Endothelial cell of umbilical vein (primary cell): ENCODE measurements at regions not wholly inside any gene's neighbourhood (a gene's known extent, or its start where the extent isn't known, plus 50 kb on each side); places are given as distances from the start of the nearest gene placed in this dataset.

Experiments
- BruUV-seq: library from RNA; stranded (reverse); fragments of 400-500 nt; replicated peaks from 2 replicates; lab custom pipeline; 2021; lab: Mats Ljungman, UMichigan
- CTCF ChIA-PET: fragments of 300-600, 350-600 bp; sonication (Branson Sonifier 250); formaldehyde crosslinking; loops from one replicate; lab custom pipeline; 2021; ENCODE audit warnings: antibody characterized with exemption, inconsistent platforms; lab: Charles Lee
- POLR2A ChIA-PET: fragments of 300-600, 350-600 bp; sonication (Branson Sonifier 250); formaldehyde crosslinking; loops from one replicate; lab custom pipeline; 2021; ENCODE audit warnings: antibody characterized with exemption, inconsistent platforms; lab: Charles Lee
- DNase-seq: peaks from one replicate; pipeline ENCODE4 v3.0.0-alpha.2; 2011; ENCODE audit warnings: low read depth, low spot score
- FAIRE-seq: peaks from 2 replicates; lab custom pipeline; 2011; peaks lifted over from hg19 to GRCh38; lab: Jason Lieb, UNC
- H2AFZ ChIP-seq: 2 replicates; pipeline ENCODE4 v1.6.0; 2012; ENCODE audit warnings: low read depth, low read length, control low read depth, inconsistent platforms
- H3K27ac ChIP-seq: 2 replicates; pipeline ENCODE4 v1.5.1; 2011; ENCODE audit warnings: low read depth, mild to moderate bottlenecking, control low read depth, low read length, moderate library complexity; ENCODE audit not compliant: insufficient read depth
- H3K27me3 ChIP-seq, 2 experiments: 2 replicates each; pipeline versions ENCODE4 v1.6.0 to v1.6.1; 2011; ENCODE audit warnings: low read length in 2 of 2, mixed read lengths in 1 of 2; ENCODE audit not compliant: control insufficient read depth in 2 of 2, insufficient read depth in 2 of 2
- H3K36me3 ChIP-seq, 2 experiments: 2 replicates in 1 of 2; 3 replicates in 1 of 2; pipeline ENCODE4 v1.5.1; 2011; ENCODE audit warnings: low read length in 2 of 2, mild to moderate bottlenecking in 1 of 2, moderate library complexity in 1 of 2; ENCODE audit not compliant: control insufficient read depth in 2 of 2, insufficient read depth in 2 of 2; ENCODE audit errors: extremely low read depth in 1 of 2
- H3K4me1 ChIP-seq: 3 replicates; pipeline ENCODE4 v1.5.1; 2011; ENCODE audit warnings: mild to moderate bottlenecking, low read length; ENCODE audit not compliant: control insufficient read depth, insufficient read depth; ENCODE audit errors: extremely low read depth
- H3K4me2 ChIP-seq: 2 replicates; pipeline ENCODE4 v1.6.1; 2011; ENCODE audit warnings: low read length, control low read depth, mixed read lengths; ENCODE audit not compliant: insufficient read depth
- H3K4me3 ChIP-seq, 3 experiments: fragments of 200-600 bp in 1 of 3; sonication (generic), shearing (Covaris generic) in 1 of 3; replicated peaks in 1 of 3; 2 replicates each; pipeline ENCODE4 v1.5.1; 2011 to 2016; ENCODE audit warnings: control low read depth in 3 of 3, low read length in 3 of 3, mild to moderate bottlenecking in 2 of 3, inconsistent platforms in 1 of 3, low read depth in 1 of 3, moderate library complexity in 1 of 3; ENCODE audit not compliant: insufficient read depth in 1 of 3
- H3K79me2 ChIP-seq: 2 replicates; pipeline ENCODE4 v1.6.0; 2012; ENCODE audit warnings: low read length, inconsistent platforms; ENCODE audit not compliant: control insufficient read depth, insufficient read depth
- H3K9ac ChIP-seq: replicated peaks from 2 replicates; pipeline ENCODE3; 2011; ENCODE audit warnings: low read length, control low read depth; ENCODE audit not compliant: insufficient read depth; ENCODE audit errors: extremely low read depth
- H3K9me1 ChIP-seq: replicated peaks from 3 replicates; pipeline ENCODE4 v1.6.0; 2011; ENCODE audit warnings: mild to moderate bottlenecking, low read length; ENCODE audit not compliant: control insufficient read depth, insufficient read depth; ENCODE audit errors: extremely low read depth
- H3K9me3 ChIP-seq: replicated peaks from 2 replicates; pipeline ENCODE4 v1.5.1; 2012; ENCODE audit warnings: low read length, inconsistent platforms; ENCODE audit not compliant: control insufficient read depth, insufficient read depth
- H4K20me1 ChIP-seq: replicated peaks from 2 replicates; pipeline ENCODE3; 2011; ENCODE audit warnings: mild to moderate bottlenecking, low read length; ENCODE audit not compliant: control insufficient read depth, insufficient read depth; ENCODE audit errors: extremely low read depth
- EZH2 ChIP-seq: IDR thresholded peaks from 2 replicates; pipeline ENCODE4 v1.6.1; 2012; ENCODE audit warnings: borderline replicate concordance, low read depth, mild to moderate bottlenecking, moderate library complexity, low read length, inconsistent platforms; ENCODE audit not compliant: severe bottlenecking
- FOS ChIP-seq: IDR thresholded peaks from 2 replicates; pipeline ENCODE4 v1.6.1; 2011; ENCODE audit warnings: mild to moderate bottlenecking, low read length, moderate library complexity, borderline replicate concordance; ENCODE audit not compliant: insufficient read depth
- GATA2 ChIP-seq: IDR thresholded peaks from 2 replicates; pipeline ENCODE4 v1.7.0; 2011; ENCODE audit warnings: low read depth, mild to moderate bottlenecking, moderate library complexity, mixed read lengths, low read length; ENCODE audit not compliant: insufficient read length, insufficient read depth
- JUN ChIP-seq: IDR thresholded peaks from 2 replicates; pipeline ENCODE4 v1.6.1; 2011; ENCODE audit warnings: borderline replicate concordance, low read depth; ENCODE audit not compliant: insufficient read length, insufficient read depth
- MYC ChIP-seq: IDR thresholded peaks from one replicate; pipeline ENCODE4 v1.6.1; 2011; ENCODE audit warnings: mild to moderate bottlenecking, low read depth, low read length
- POLR2A ChIP-seq: IDR thresholded peaks from 2 replicates; pipeline ENCODE4 v1.6.1; 2012; ENCODE audit warnings: low read depth, mild to moderate bottlenecking, control low read depth, low read length
- POLR2AphosphoS5 ChIP-seq: IDR thresholded peaks from 2 replicates; pipeline ENCODE4 v1.6.1; 2012; ENCODE audit warnings: low read depth, mild to moderate bottlenecking, control low read depth, low read length, moderate library complexity; ENCODE audit not compliant: insufficient read depth
- dilution Hi-C: fragments of 300-500 bp; cut with MboI; formaldehyde crosslinking; loops from one replicate; pipeline ENCODE4 v1.15.0; 2019; ENCODE audit warnings: low sequenced_read_pairs; ENCODE audit not compliant: extremely low pct_ligation_motif_present
- intact Hi-C: fragments of 100-400 bp; cut with micrococcal nuclease; formaldehyde crosslinking; loops from one replicate; pipeline ENCODE4 v1.10.0; 2022
- TF ChIP-seq, protein P1 (sequence below): IDR thresholded peaks from 2 replicates; pipeline ENCODE4 v1.6.1; 2011; ENCODE audit not compliant: insufficient read depth, insufficient read length
- TF ChIP-seq, protein P2 (sequence below), 2 donors: IDR thresholded peaks; 1 replicate in 1 of 2; 2 replicates in 1 of 2; pipeline ENCODE4 v1.5.1; 2011; ENCODE audit warnings: low read length in 2 of 2, mild to moderate bottlenecking in 2 of 2, moderate library complexity in 2 of 2, control low read depth in 1 of 2, inconsistent platforms in 1 of 2, low read depth in 1 of 2; ENCODE audit not compliant: insufficient read depth in 1 of 2; ENCODE audit errors: extremely low read depth in 1 of 2

DNA sequence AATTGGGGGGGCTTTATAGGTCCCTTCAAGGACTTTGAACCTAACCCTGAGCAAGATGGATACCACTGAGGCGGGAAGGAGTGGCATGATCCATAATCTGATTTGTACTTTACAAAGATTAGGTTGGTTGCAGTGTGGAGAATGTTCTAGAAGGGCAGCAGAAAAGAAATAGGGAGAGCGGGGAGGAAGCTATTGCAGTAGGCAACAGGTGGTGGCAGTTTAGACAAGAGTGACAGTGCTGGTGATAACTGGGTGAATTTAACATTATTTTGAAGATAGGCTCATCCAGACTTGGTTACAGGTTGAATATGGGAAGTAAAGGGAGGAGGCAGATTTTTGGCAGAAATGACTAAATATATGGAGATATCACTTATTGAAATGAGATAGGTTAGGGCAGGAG is 179.9 kb upstream of the CADM1 start:
- no peaks in the 10 kb centered on the region for H3K36me3 ChIP-seq
- intact Hi-C loops (no loop called here), dilution Hi-C loops (no loop called here)
- DNase-seq, result no peak
- H3K27ac ChIP-seq, result no peak overlapping the region
- BruUV-seq, result no TSS peak
- H3K27me3 ChIP-seq, result no peaks in the 10 kb centered on the region
- ChIA-PET CTCF (no interaction called here), POLR2A (no interaction called here)
- H3K79me2 ChIP-seq, result no peaks in the 10 kb centered on the region
- TF ChIP-seq, protein P1, sequence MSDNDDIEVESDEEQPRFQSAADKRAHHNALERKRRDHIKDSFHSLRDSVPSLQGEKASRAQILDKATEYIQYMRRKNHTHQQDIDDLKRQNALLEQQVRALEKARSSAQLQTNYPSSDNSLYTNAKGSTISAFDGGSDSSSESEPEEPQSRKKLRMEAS, result no peak
- TF ChIP-seq POLR2A (no peak), POLR2AphosphoS5 (no peak), JUN (no peak), FOS (no peak)
- TF ChIP-seq, protein P2, sequence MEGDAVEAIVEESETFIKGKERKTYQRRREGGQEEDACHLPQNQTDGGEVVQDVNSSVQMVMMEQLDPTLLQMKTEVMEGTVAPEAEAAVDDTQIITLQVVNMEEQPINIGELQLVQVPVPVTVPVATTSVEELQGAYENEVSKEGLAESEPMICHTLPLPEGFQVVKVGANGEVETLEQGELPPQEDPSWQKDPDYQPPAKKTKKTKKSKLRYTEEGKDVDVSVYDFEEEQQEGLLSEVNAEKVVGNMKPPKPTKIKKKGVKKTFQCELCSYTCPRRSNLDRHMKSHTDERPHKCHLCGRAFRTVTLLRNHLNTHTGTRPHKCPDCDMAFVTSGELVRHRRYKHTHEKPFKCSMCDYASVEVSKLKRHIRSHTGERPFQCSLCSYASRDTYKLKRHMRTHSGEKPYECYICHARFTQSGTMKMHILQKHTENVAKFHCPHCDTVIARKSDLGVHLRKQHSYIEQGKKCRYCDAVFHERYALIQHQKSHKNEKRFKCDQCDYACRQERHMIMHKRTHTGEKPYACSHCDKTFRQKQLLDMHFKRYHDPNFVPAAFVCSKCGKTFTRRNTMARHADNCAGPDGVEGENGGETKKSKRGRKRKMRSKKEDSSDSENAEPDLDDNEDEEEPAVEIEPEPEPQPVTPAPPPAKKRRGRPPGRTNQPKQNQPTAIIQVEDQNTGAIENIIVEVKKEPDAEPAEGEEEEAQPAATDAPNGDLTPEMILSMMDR (IDR thresholded peaks at IDR 0.05; ENCODE audit: extremely low read depth in 1 of 2, insufficient read depth in 1 of 2, low read depth in 1 of 2, low read length in 2 of 2), result no peak
- no peaks in the 10 kb centered on the region for H3K4me1 ChIP-seq
- H3K4me2 ChIP-seq, result no peak overlapping the region
- no peak overlapping the region for H3K4me3 ChIP-seq
- FAIRE-seq, result no peak
- no peaks in the 10 kb centered on the region for H3K9me3 ChIP-seq
- H2AFZ ChIP-seq, result no peak overlapping the region
- H3K9ac ChIP-seq, result no peak overlapping the region
- H3K9me1 ChIP-seq, result no peaks in the 10 kb centered on the region
- H4K20me1 ChIP-seq, result no peaks in the 10 kb centered on the region

DNA sequence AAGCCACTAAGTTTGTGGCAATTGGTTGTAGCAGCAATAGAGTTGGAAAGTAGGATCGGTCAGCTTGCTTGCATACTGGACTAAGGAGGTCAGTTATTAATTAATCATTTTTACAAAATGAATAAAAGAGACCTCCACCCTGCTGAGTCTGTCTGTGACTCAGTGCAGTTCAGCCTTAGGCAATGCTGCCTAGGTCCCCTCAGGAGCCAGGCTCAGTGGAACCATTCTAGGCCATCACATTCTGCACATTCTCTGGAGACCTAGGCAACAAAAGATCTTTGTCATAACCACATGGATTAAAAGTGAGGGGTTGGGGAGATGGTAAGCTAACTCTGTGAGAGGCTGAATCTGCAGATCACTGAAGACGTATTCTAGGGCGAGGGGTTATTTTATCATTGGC is 178.7 kb upstream of the CADM1 start:
- Histone ChIP-seq H3K4me3 (no peak overlapping the region), H3K4me2 (no peak overlapping the region), H3K27ac (no peak overlapping the region), H3K9me3 (no peaks in the 10 kb centered on the region), H3K27me3 (no peaks in the 10 kb centered on the region), H3K79me2 (no peaks in the 10 kb centered on the region), H3K9ac (no peak overlapping the region), H4K20me1 (no peaks in the 10 kb centered on the region), H2AFZ (no peak overlapping the region), H3K9me1 (no peaks in the 10 kb centered on the region), H3K36me3 (no peaks in the 10 kb centered on the region), H3K4me1 (no peaks in the 10 kb centered on the region)
- no peak for FAIRE-seq
- no TSS peak for BruUV-seq
- TF ChIP-seq MYC, result no peak
- TF ChIP-seq JUN, result no peak
- no peak for TF ChIP-seq EZH2
- TF ChIP-seq, protein P2 (IDR thresholded peaks at IDR 0.05; ENCODE audit: extremely low read depth in 1 of 2, insufficient read depth in 1 of 2, low read depth in 1 of 2, low read length in 2 of 2), result no peak
- TF ChIP-seq FOS, result no peak
- TF ChIP-seq POLR2A, result no peak
- TF ChIP-seq, protein P1, result no peak
- no peak for TF ChIP-seq POLR2AphosphoS5
- no peak for TF ChIP-seq GATA2
- no peak for DNase-seq
- dilution Hi-C loops, result no loop called here
- POLR2A ChIA-PET, result no interaction called here
- intact Hi-C loops, result no loop called here
- CTCF ChIA-PET, result no interaction called here
